HEK293 (cell line): ENCODE measurements at regions not wholly inside any gene's neighbourhood (a gene's known extent, or its start where the extent isn't known, plus 50 kb on each side); places are given as distances from the start of the nearest gene placed in this dataset.

ENCODE experiments used
- CTCF ChIA-PET: fragments of 350-600 bp; formaldehyde crosslinking; extraction: SDS; loops from one replicate; lab custom pipeline; 2021; ENCODE audit warnings: antibody characterized with exemption; lab: Yijun Ruan, JAX
- POLR2A ChIA-PET: fragments of 300-600 bp; formaldehyde crosslinking; extraction: SDS; loops from one replicate; lab custom pipeline; 2020; ENCODE audit warnings: antibody characterized with exemption, inconsistent platforms; lab: Yijun Ruan, JAX
- H3K27ac ChIP-seq: fragments of 200-500 bp; sonication (Bioruptor generic); 2 replicates; pipeline ENCODE4 v1.5.1; 2014; ENCODE audit warnings: low read depth, low read length, control low read depth, inconsistent platforms; ENCODE audit errors: extremely low read depth
- H3K36me3 ChIP-seq, 2 experiments: fragments of 200-500 bp in 1 of 2; sonication (Bioruptor generic) in 1 of 2; 1 replicate in 1 of 2; 2 replicates in 1 of 2; pipeline ENCODE4 v1.5.1; 2014 to 2017; ENCODE audit warnings: inconsistent platforms in 2 of 2, low read length in 2 of 2; ENCODE audit not compliant: control insufficient read depth in 2 of 2, insufficient read depth in 1 of 2
- H3K4me1 ChIP-seq: fragments of 200-500 bp; sonication (Bioruptor generic); 2 replicates; pipeline ENCODE4 v1.5.1; 2014; ENCODE audit warnings: mild to moderate bottlenecking, low read length, inconsistent platforms; ENCODE audit not compliant: control insufficient read depth, insufficient read depth
- H3K4me3 ChIP-seq: 2 replicates; pipeline ENCODE4 v1.5.1; 2011; ENCODE audit warnings: low read depth, mild to moderate bottlenecking, control low read depth, low read length, moderate library complexity
- H3K9me3 ChIP-seq: fragments of 200-500 bp; sonication (Bioruptor generic); 2 replicates; pipeline ENCODE4 v1.5.1; 2014; ENCODE audit warnings: low read depth, low read length, inconsistent platforms; ENCODE audit not compliant: control insufficient read depth, insufficient read depth
- KLF1 ChIP-seq: fragments of 450-650 bp; formaldehyde crosslinking; IDR thresholded peaks from 2 replicates; pipeline ENCODE4 v1.5.1; 2016; ENCODE audit warnings: missing biosample characterization, missing genetic modification characterization
- KLF17 ChIP-seq: fragments of 450-650 bp; formaldehyde crosslinking; IDR thresholded peaks from 2 replicates; pipeline ENCODE4 v1.5.1; 2016; ENCODE audit warnings: missing biosample characterization, missing genetic modification characterization
- ZBTB44 ChIP-seq: fragments of 450-650 bp; IDR thresholded peaks from 2 replicates; pipeline ENCODE4 v1.5.1; 2018; ENCODE audit warnings: missing biosample characterization, mild to moderate bottlenecking, missing genetic modification characterization
- ZBTB8A ChIP-seq: fragments of 450-650 bp; formaldehyde crosslinking; IDR thresholded peaks from 2 replicates; pipeline ENCODE4 v1.5.1; 2016; ENCODE audit warnings: missing biosample characterization, missing genetic modification characterization
- ZNF112 ChIP-seq: fragments of 450-650 bp; formaldehyde crosslinking; IDR thresholded peaks from 2 replicates; pipeline ENCODE4 v1.5.0; 2017; ENCODE audit warnings: missing biosample characterization, missing genetic modification characterization
- ZNF138 ChIP-seq: fragments of 450-650 bp; formaldehyde crosslinking; IDR thresholded peaks from 2 replicates; pipeline ENCODE4 v1.5.1; 2016; ENCODE audit warnings: missing biosample characterization, missing genetic modification characterization, borderline replicate concordance
- ZNF266 ChIP-seq: fragments of 450-650 bp; formaldehyde crosslinking; IDR thresholded peaks from 2 replicates; pipeline ENCODE4 v1.5.1; 2016; ENCODE audit warnings: missing biosample characterization, missing genetic modification characterization, low read depth
- ZNF302 ChIP-seq: fragments of 450-650 bp; formaldehyde crosslinking; IDR thresholded peaks from 2 replicates; pipeline ENCODE4 v1.5.1; 2016; ENCODE audit warnings: missing biosample characterization, missing genetic modification characterization, low read depth
- ZNF529 ChIP-seq: fragments of 450-650 bp; formaldehyde crosslinking; IDR thresholded peaks from 2 replicates; pipeline ENCODE4 v1.5.1; 2017; ENCODE audit warnings: missing genetic modification characterization, missing biosample characterization; ENCODE audit not compliant: insufficient replicate concordance
- ZNF585B ChIP-seq: fragments of 450-650 bp; formaldehyde crosslinking; IDR thresholded peaks from 2 replicates; pipeline ENCODE4 v1.5.1; 2016; ENCODE audit warnings: missing biosample characterization, missing genetic modification characterization
- ZNF639 ChIP-seq: fragments of 450-650 bp; formaldehyde crosslinking; IDR thresholded peaks from 2 replicates; pipeline ENCODE4 v1.5.1; 2016; ENCODE audit warnings: missing biosample characterization, missing genetic modification characterization
- ZNF76 ChIP-seq: fragments of 450-650 bp; formaldehyde crosslinking; IDR thresholded peaks from 2 replicates; pipeline ENCODE4; 2016; ENCODE audit warnings: low read depth, missing biosample characterization, missing genetic modification characterization, borderline replicate concordance
- ZNF776 ChIP-seq: fragments of 450-650 bp; formaldehyde crosslinking; IDR thresholded peaks from 2 replicates; pipeline ENCODE4 v1.5.0; 2017; ENCODE audit warnings: missing biosample characterization, missing genetic modification characterization, borderline replicate concordance
- TF ChIP-seq, protein P1 (sequence below): fragments of 450-650 bp; formaldehyde crosslinking; IDR thresholded peaks from 2 replicates; pipeline ENCODE4 v1.5.1; 2017; ENCODE audit warnings: missing biosample characterization, missing genetic modification characterization
- TF ChIP-seq, protein P2 (sequence below): fragments of 450-650 bp; formaldehyde crosslinking; IDR thresholded peaks from 2 replicates; pipeline ENCODE4 v1.5.1; 2017; ENCODE audit warnings: missing biosample characterization, mild to moderate bottlenecking, missing genetic modification characterization, moderate library complexity
- TF ChIP-seq, protein P3 (sequence below): fragments of 450-650 bp; formaldehyde crosslinking; conservative IDR thresholded peaks from 2 replicates; pipeline ENCODE4 v1.5.1; 2016; ENCODE audit warnings: low read depth, missing biosample characterization, missing genetic modification characterization

DNA sequence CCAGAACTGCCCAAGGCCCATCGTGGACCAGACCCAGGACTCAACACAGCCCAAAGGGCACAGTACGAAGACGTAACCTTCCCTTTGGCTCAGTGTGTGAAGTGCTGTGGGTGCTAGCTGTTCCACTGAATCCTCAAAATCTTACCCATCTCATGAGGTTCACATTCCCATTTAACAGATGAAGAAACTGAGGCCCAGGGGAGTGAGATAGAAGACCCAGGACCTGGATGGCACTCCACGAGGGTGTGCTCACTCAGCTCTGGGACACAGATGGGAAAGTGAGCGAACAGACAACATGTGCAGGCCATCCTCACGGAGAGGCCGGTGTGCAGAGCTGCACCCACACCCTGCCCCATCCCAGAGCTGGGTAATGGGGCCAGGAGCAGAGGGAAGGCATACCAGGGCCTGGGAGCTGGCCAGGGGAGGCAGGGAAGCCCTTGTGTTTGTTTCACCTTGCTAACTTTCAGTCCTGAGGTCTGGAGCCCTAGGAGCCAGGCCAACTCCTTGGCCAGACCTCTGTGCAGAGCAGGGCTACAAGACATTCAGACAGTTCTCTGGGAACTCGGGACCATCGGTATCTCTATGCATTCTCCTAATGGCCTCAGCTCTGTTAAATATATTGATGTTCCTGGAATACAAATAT, 100.3 kb upstream of the ZMIZ1 start:
- POLR2A ChIA-PET = interaction anchor here (0.6 to 1.5 kb wide), 2 partner anchors 13 to 282 kb away, joined by 3 read pairs; no protein-coding TSS in a partner anchor
- H3K4me1 ChIP-seq = peaks cover 8% of the 10 kb centered on the region; the same call in 1 of the 2 replicates
- no peak overlapping the region for H3K27ac ChIP-seq
- TF ChIP-seq ZNF529 (tag by site-specific recombination) (no peak), ZNF266 (tag by site-specific recombination) (no peak)
- H3K36me3 ChIP-seq = no peaks in the 10 kb centered on the region
- no peak overlapping the region for H3K4me3 ChIP-seq
- CTCF ChIA-PET = no interaction called here
- no peaks in the 10 kb centered on the region for H3K9me3 ChIP-seq

DNA sequence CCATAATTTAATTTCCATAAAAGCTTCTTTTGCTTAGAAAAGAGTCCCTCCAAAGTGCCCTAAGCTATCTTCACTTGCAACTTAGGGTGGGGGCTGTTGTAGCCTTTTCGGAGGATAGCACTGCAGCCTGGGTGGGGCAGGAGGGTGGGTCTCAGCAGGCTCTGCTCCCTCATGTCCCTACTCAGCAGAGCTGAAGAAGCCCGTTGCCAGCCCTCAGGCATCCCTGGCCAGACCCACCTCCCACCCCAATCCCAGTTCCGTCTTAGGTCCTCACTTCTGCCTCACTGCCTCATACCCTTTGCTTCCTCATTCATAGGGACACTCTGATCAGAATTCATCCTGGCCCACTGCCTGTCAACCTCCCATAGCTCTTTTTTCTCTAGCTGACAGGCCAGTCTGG, 99.8 kb upstream of the ZMIZ1 start:
- POLR2A ChIA-PET = no interaction called here
- Histone ChIP-seq H3K4me1 (peaks cover 8% of the 10 kb centered on the region; the same call in 1 of the 2 replicates), H3K27ac (no peak overlapping the region), H3K9me3 (no peaks in the 10 kb centered on the region), H3K4me3 (no peak overlapping the region), H3K36me3 (no peaks in the 10 kb centered on the region)
- CTCF ChIA-PET = interaction anchor here (0.6 to 1.0 kb wide), 2 partner anchors 8 to 228 kb away, joined by 3 read pairs; no protein-coding TSS in a partner anchor
- TF ChIP-seq, protein P1, sequence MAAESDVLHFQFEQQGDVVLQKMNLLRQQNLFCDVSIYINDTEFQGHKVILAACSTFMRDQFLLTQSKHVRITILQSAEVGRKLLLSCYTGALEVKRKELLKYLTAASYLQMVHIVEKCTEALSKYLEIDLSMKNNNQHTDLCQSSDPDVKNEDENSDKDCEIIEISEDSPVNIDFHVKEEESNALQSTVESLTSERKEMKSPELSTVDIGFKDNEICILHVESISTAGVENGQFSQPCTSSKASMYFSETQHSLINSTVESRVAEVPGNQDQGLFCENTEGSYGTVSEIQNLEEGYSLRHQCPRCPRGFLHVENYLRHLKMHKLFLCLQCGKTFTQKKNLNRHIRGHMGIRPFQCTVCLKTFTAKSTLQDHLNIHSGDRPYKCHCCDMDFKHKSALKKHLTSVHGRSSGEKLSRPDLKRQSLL (tag by site-specific recombination) = no peak
- TF ChIP-seq, protein P2, sequence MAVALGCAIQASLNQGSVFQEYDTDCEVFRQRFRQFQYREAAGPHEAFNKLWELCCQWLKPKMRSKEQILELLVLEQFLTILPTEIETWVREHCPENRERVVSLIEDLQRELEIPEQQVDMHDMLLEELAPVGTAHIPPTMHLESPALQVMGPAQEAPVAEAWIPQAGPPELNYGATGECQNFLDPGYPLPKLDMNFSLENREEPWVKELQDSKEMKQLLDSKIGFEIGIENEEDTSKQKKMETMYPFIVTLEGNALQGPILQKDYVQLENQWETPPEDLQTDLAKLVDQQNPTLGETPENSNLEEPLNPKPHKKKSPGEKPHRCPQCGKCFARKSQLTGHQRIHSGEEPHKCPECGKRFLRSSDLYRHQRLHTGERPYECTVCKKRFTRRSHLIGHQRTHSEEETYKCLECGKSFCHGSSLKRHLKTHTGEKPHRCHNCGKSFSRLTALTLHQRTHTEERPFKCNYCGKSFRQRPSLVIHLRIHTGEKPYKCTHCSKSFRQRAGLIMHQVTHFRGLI = no peak
- TF ChIP-seq ZNF776 (tag by site-specific recombination) (no peak), ZNF585B (tag by site-specific recombination) (no peak), KLF1 (tag by site-specific recombination) (peak; percentile 46; the same call in 1 of the 2 replicates)

- Histone ChIP-seq H3K27ac (no peak overlapping the region), H3K4me1 (peaks cover 11% of the 10 kb centered on the region), H3K9me3 (no peaks in the 10 kb centered on the region), H3K36me3 (no peaks in the 10 kb centered on the region), H3K4me3 (no peak overlapping the region)
- ChIA-PET POLR2A (no interaction called here), CTCF (interaction anchor here (0.6 to 1.0 kb wide), 2 partner anchors 9 to 228 kb away, joined by 3 read pairs; no protein-coding TSS in a partner anchor)
- TF ChIP-seq ZNF76 = no peak
- no peak for TF ChIP-seq KLF17 (tag by site-specific recombination)
- TF ChIP-seq ZNF302 = no peak
- TF ChIP-seq, protein P3, sequence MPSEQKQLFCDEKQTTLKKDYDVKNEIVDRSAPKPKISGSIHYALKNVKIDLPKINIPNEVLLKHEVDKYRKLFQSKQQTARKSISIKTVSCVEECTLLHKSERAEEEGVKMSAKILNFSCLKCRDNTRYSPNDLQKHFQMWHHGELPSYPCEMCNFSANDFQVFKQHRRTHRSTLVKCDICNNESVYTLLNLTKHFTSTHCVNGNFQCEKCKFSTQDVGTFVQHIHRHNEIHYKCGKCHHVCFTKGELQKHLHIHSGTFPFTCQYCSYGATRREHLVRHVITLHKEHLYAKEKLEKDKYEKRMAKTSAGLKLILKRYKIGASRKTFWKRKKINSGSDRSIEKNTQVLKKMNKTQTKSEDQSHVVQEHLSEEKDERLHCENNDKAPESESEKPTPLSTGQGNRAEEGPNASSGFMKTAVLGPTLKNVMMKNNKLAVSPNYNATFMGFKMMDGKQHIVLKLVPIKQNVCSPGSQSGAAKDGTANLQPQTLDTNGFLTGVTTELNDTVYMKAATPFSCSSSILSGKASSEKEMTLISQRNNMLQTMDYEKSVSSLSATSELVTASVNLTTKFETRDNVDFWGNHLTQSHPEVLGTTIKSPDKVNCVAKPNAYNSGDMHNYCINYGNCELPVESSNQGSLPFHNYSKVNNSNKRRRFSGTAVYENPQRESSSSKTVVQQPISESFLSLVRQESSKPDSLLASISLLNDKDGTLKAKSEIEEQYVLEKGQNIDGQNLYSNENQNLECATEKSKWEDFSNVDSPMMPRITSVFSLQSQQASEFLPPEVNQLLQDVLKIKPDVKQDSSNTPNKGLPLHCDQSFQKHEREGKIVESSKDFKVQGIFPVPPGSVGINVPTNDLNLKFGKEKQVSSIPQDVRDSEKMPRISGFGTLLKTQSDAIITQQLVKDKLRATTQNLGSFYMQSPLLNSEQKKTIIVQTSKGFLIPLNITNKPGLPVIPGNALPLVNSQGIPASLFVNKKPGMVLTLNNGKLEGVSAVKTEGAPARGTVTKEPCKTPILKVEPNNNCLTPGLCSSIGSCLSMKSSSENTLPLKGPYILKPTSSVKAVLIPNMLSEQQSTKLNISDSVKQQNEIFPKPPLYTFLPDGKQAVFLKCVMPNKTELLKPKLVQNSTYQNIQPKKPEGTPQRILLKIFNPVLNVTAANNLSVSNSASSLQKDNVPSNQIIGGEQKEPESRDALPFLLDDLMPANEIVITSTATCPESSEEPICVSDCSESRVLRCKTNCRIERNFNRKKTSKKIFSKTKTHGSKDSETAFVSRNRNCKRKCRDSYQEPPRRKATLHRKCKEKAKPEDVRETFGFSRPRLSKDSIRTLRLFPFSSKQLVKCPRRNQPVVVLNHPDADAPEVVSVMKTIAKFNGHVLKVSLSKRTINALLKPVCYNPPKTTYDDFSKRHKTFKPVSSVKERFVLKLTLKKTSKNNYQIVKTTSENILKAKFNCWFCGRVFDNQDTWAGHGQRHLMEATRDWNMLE = no peak
- TF ChIP-seq ZNF112 (tag by site-specific recombination) = no peak
- TF ChIP-seq ZNF639 (tag by site-specific recombination) = no peak
- TF ChIP-seq ZBTB8A (tag by site-specific recombination) = no peak
- TF ChIP-seq ZBTB44 (tag by site-specific recombination) = no peak
- no peak for TF ChIP-seq ZNF138 (tag by site-specific recombination)
Measured at GRCh38 chr10:78969719-78970118, 99.0 kb upstream of the ZMIZ1 start.
